CD8-positive, alpha-beta memory T cell (primary cell): ENCODE measurements at regions not wholly inside any gene's neighbourhood (a gene's known extent, or its start where the extent isn't known, plus 50 kb on each side); places are given as distances from the start of the nearest gene placed in this dataset.

ENCODE experiments used
- CTCF ChIA-PET: fragments of 350-600 bp; sonication (Branson Sonifier 250); formaldehyde crosslinking; loops from one replicate; lab custom pipeline; 2021; ENCODE audit warnings: antibody characterized with exemption; lab: Charles Lee
- POLR2A ChIA-PET: fragments of 350-600 bp; sonication (Branson Sonifier 250); formaldehyde crosslinking; loops from one replicate; lab custom pipeline; 2021; ENCODE audit warnings: antibody characterized with exemption; lab: Charles Lee
- DNase-seq, 5 donors: peaks; one replicate each; pipeline versions ENCODE4 v3.0.0 to v3.0.0-alpha.2; 2020 to 2022; ENCODE audit warnings: mixed read lengths in 1 of 5
- H3K27ac ChIP-seq: one replicate; pipeline ENCODE4 v1.7.0; 2013; ENCODE audit warnings: low read depth, mild to moderate bottlenecking, low read length, moderate library complexity
- H3K27me3 ChIP-seq: 2 replicates; pipeline ENCODE4 v1.7.0; 2013; ENCODE audit warnings: low read length, mild to moderate bottlenecking; ENCODE audit not compliant: insufficient read depth, poor library complexity, severe bottlenecking
- H3K36me3 ChIP-seq: 2 replicates; pipeline ENCODE4 v1.7.0; 2013; ENCODE audit warnings: mild to moderate bottlenecking, low read length, moderate library complexity; ENCODE audit not compliant: insufficient read depth
- H3K4me1 ChIP-seq: 2 replicates; pipeline ENCODE4 v1.7.0; 2013; ENCODE audit warnings: mild to moderate bottlenecking, low read length, moderate library complexity; ENCODE audit not compliant: insufficient read depth
- H3K4me3 ChIP-seq: 2 replicates; pipeline ENCODE4 v1.7.0; 2013; ENCODE audit warnings: mild to moderate bottlenecking, low read length
- H3K9me3 ChIP-seq: 2 replicates; pipeline ENCODE4 v1.7.0; 2013; ENCODE audit warnings: mild to moderate bottlenecking, low read length
- H3K27ac Mint-ChIP-seq, 8 donors: one replicate each; pipeline ENCODE4 v1.8.0; 2020 to 2021; ENCODE audit warnings: mixed read lengths in 8 of 8, mild to moderate bottlenecking in 6 of 8, inconsistent platforms in 3 of 8, moderate library complexity in 3 of 8
- H3K27me3 Mint-ChIP-seq, 2 donors: one replicate each; pipeline ENCODE4 v1.8.0; 2020 to 2021; ENCODE audit warnings: mixed read lengths in 2 of 2, mild to moderate bottlenecking in 1 of 2, moderate library complexity in 1 of 2
- H3K36me3 Mint-ChIP-seq, 3 donors: one replicate each; pipeline ENCODE4 v1.8.0; 2020 to 2021; ENCODE audit warnings: mixed read lengths in 3 of 3, inconsistent platforms in 1 of 3, mild to moderate bottlenecking in 1 of 3
- H3K4me1 Mint-ChIP-seq, 3 donors: one replicate each; pipeline ENCODE4 v1.8.0; 2020 to 2021; ENCODE audit warnings: mixed read lengths in 3 of 3, inconsistent platforms in 1 of 3, mild to moderate bottlenecking in 1 of 3
- H3K4me3 Mint-ChIP-seq, 7 donors: one replicate each; pipeline ENCODE4 v1.8.0; 2020 to 2021; ENCODE audit warnings: mixed read lengths in 7 of 7, mild to moderate bottlenecking in 6 of 7, moderate library complexity in 4 of 7, inconsistent platforms in 2 of 7
- H3K9me3 Mint-ChIP-seq, 5 donors: one replicate each; pipeline ENCODE4 v1.8.0; 2020 to 2022; ENCODE audit warnings: mixed read lengths in 5 of 5, mild to moderate bottlenecking in 3 of 5, moderate library complexity in 2 of 5, inconsistent platforms in 1 of 5

DNA sequence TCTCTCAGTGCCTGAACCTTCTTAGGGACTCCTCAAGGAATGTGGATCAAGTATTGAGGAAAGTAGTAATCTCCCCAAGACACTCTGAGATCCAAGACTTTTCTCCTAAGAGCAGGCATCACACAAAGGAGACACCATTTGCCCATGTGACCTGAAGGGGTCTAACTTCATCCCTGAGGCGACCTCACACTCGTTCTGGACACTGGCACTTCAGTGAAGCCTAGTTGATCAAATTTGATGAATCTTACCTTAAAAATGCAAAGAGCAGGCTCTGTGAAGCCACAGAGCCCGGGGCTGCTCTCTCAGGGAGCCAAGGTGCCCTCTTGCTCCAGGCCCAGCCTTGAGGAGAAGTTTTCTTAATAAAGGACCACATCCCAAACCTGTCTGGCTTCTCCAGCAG lies 64.3 kb downstream of the SCN11A start:
- no peak for DNase-seq
- Histone ChIP-seq H3K27ac (no peak overlapping the region), H3K4me3 (no peak overlapping the region), H3K36me3 (no peaks in the 10 kb centered on the region), H3K4me1 (no peaks in the 10 kb centered on the region), H3K27me3 (peaks cover 4% of the 10 kb centered on the region), H3K9me3 (no peaks in the 10 kb centered on the region)
- Mint-ChIP-seq H3K4me1 (no peaks in the 10 kb centered on the region), H3K4me3 (no peak overlapping the region), H3K27me3 (peaks cover 4 to 41% of the 10 kb centered on the region in 2 donors), H3K27ac (no peak overlapping the region), H3K36me3 (no peaks in the 10 kb centered on the region), H3K9me3 (no peaks in the 10 kb centered on the region)
- POLR2A ChIA-PET: no interaction called here
- CTCF ChIA-PET: no interaction called here

GRCh38 chr3:38986901-38987300 lies 64.8 kb downstream of the SCN11A start:
- H3K9me3 ChIP-seq: no peaks in the 10 kb centered on the region
- no peaks in the 10 kb centered on the region for H3K4me1 ChIP-seq
- CTCF ChIA-PET: no interaction called here
- no peak overlapping the region for H3K4me3 ChIP-seq
- H3K4me3 Mint-ChIP-seq: no peak overlapping the region
- no peaks in the 10 kb centered on the region for H3K36me3 ChIP-seq
- H3K27ac ChIP-seq: no peak overlapping the region
- DNase-seq: no peak
- POLR2A ChIA-PET: no interaction called here
- H3K9me3 Mint-ChIP-seq: no peaks in the 10 kb centered on the region
- no peak overlapping the region for H3K27ac Mint-ChIP-seq
- H3K27me3 Mint-ChIP-seq: peaks cover 4 to 35% of the 10 kb centered on the region in 2 donors
- H3K4me1 Mint-ChIP-seq: no peaks in the 10 kb centered on the region
- H3K36me3 Mint-ChIP-seq: no peaks in the 10 kb centered on the region
- H3K27me3 ChIP-seq: peaks cover 4% of the 10 kb centered on the region

DNA sequence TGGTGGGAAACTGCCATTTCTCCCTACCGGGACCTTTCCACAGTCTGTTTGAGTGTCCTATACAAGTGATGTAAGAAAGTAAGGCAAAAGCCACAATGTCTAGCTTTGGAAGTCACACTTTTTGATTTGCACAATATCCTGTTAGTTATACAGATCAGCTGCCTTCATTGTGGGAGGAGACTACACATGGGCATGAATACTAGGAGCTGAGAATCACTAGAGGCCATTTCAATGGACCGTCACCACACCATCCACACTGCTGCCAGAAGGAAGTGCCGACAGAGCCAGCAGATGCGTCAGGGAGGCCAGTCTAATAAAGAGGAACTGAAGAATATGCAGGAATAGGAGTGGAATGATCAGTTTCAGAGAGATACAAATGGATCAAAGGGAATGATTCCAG lies 65.8 kb downstream of the SCN11A start:
- ChIA-PET POLR2A (no interaction called here), CTCF (interaction anchor here (1.5 kb wide), 1 partner anchor 14 kb away, joined by 5 read pairs; no protein-coding TSS in a partner anchor)
- Histone ChIP-seq H3K9me3 (no peaks in the 10 kb centered on the region), H3K27me3 (peaks cover 4% of the 10 kb centered on the region), H3K36me3 (no peaks in the 10 kb centered on the region), H3K27ac (no peak overlapping the region), H3K4me1 (no peaks in the 10 kb centered on the region), H3K4me3 (no peak overlapping the region)
- Mint-ChIP-seq H3K4me1 (no peaks in the 10 kb centered on the region), H3K27ac (no peak overlapping the region), H3K36me3 (no peaks in the 10 kb centered on the region), H3K27me3 (peaks cover 1 to 33% of the 10 kb centered on the region in 2 donors), H3K9me3 (no peaks in the 10 kb centered on the region), H3K4me3 (no peak overlapping the region)
- no peak for DNase-seq

- no peak overlapping the region for H3K4me3 Mint-ChIP-seq
- H3K4me1 Mint-ChIP-seq: no peaks in the 10 kb centered on the region
- no peaks in the 10 kb centered on the region for H3K9me3 Mint-ChIP-seq
- Histone ChIP-seq H3K36me3 (no peaks in the 10 kb centered on the region), H3K9me3 (no peaks in the 10 kb centered on the region), H3K27me3 (peaks cover 4% of the 10 kb centered on the region), H3K4me1 (no peaks in the 10 kb centered on the region), H3K4me3 (no peak overlapping the region), H3K27ac (no peak overlapping the region)
- no peaks in the 10 kb centered on the region for H3K36me3 Mint-ChIP-seq
- DNase-seq: no peak
- CTCF ChIA-PET: interaction anchor here (1.5 kb wide), 1 partner anchor 14 kb away, joined by 5 read pairs; no protein-coding TSS in a partner anchor
- POLR2A ChIA-PET: no interaction called here
- peaks cover 1 to 34% of the 10 kb centered on the region in 2 donors for H3K27me3 Mint-ChIP-seq
- no peak overlapping the region for H3K27ac Mint-ChIP-seq
Measured at GRCh38 chr3:38985581-38985980, 66.2 kb downstream of the SCN11A start.

DNA sequence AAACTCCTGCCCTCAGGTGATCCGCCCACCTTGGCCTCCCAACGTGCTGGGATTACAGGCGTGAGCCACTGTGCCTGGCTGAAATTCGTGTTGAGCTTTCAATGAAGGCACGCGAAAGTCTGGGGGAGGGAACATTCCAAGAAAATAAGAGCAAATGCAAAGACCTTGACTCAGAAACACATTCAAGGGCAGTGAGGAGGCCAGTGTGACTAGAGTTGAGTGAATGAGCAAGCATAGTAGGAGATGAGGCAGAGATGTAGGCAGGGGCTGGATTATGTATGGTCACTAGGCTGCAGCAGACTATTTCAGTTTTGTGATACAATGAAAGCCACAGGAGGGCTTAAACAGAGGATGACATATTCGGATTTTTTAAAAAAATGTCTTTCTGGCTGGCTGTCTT lies 67.0 kb downstream of the SCN11A start:
- Mint-ChIP-seq H3K9me3 (no peaks in the 10 kb centered on the region), H3K27me3 (peaks cover 0 to 31% of the 10 kb centered on the region in 2 donors), H3K4me1 (no peaks in the 10 kb centered on the region), H3K36me3 (no peaks in the 10 kb centered on the region), H3K27ac (no peak overlapping the region), H3K4me3 (no peak overlapping the region)
- H3K27me3 ChIP-seq: peaks cover 4% of the 10 kb centered on the region
- no peak for DNase-seq
- H3K27ac ChIP-seq: no peak overlapping the region
- H3K4me1 ChIP-seq: no peaks in the 10 kb centered on the region
- H3K36me3 ChIP-seq: no peaks in the 10 kb centered on the region
- CTCF ChIA-PET: no interaction called here
- no peak overlapping the region for H3K4me3 ChIP-seq
- POLR2A ChIA-PET: no interaction called here
- H3K9me3 ChIP-seq: no peaks in the 10 kb centered on the region

DNA sequence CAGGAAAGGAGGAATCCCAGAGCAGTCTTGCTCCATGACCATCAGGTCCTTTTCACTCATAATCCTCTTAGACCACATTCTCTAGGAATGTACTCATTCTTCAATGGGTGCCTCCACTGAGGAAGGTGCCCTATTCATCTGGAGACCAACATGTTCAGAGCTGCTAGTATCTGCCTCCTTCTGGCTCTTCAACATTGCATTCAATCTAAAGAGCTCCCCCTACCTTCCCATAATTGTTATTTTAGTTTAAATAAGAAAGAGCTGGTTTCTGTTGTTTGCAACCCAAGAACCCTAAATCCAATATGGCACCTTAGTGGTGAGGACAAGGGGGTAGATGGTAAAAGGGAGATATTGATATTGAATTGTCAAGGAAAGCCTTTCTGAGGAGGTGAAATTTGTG lies 67.6 kb downstream of the SCN11A start:
- Histone ChIP-seq H3K9me3 (no peaks in the 10 kb centered on the region), H3K36me3 (no peaks in the 10 kb centered on the region), H3K27me3 (no peaks in the 10 kb centered on the region), H3K4me3 (no peak overlapping the region), H3K4me1 (no peaks in the 10 kb centered on the region), H3K27ac (no peak overlapping the region)
- ChIA-PET POLR2A (no interaction called here), CTCF (interaction anchor here (1.5 kb wide), 1 partner anchor 16 kb away, joined by 5 read pairs; no protein-coding TSS in a partner anchor)
- Mint-ChIP-seq H3K9me3 (no peaks in the 10 kb centered on the region), H3K27ac (no peak overlapping the region), H3K27me3 (peaks cover 0 to 31% of the 10 kb centered on the region in 2 donors), H3K4me3 (no peak overlapping the region), H3K36me3 (no peaks in the 10 kb centered on the region), H3K4me1 (no peaks in the 10 kb centered on the region)
- no peak for DNase-seq

GRCh38 chr3:38980938-38981337 lies 70.8 kb downstream of the SCN11A start:
- Mint-ChIP-seq H3K27me3 (peaks cover 3 to 22% of the 10 kb centered on the region in 2 donors), H3K36me3 (no peaks in the 10 kb centered on the region), H3K27ac (no peak overlapping the region), H3K4me3 (no peak overlapping the region), H3K4me1 (no peaks in the 10 kb centered on the region), H3K9me3 (no peaks in the 10 kb centered on the region)
- ChIA-PET POLR2A (no interaction called here), CTCF (no interaction called here)
- no peaks in the 10 kb centered on the region for H3K36me3 ChIP-seq
- no peak for DNase-seq
- H3K9me3 ChIP-seq: no peaks in the 10 kb centered on the region
- no peaks in the 10 kb centered on the region for H3K27me3 ChIP-seq
- H3K4me1 ChIP-seq: no peaks in the 10 kb centered on the region
- no peak overlapping the region for H3K4me3 ChIP-seq
- no peak overlapping the region for H3K27ac ChIP-seq

DNA sequence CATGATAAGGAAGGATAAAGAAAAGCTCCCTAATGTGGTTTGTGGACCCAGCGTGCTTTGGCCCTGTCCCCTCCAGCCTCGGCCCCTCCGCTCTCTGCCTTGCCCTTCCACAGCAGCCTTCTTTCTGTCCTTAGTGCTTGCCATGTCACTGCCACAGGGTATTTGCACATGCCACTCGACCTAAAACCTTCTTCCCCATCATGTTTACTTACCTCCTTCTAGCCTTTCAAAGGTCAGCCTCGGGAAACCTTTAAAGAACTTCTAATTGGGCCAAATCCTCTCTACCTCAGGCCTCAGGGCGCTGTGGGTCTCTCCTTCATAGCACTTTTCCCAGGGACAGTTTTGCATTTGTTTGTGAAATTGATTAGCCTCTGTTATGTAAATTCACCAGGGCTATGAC lies 73.0 kb downstream of the SCN11A start:
- Mint-ChIP-seq H3K27me3 (peaks cover 3 to 18% of the 10 kb centered on the region in 2 donors), H3K4me3 (no peak overlapping the region), H3K4me1 (no peaks in the 10 kb centered on the region), H3K9me3 (no peaks in the 10 kb centered on the region), H3K36me3 (no peaks in the 10 kb centered on the region), H3K27ac (no peak overlapping the region)
- H3K4me1 ChIP-seq: no peaks in the 10 kb centered on the region
- no peak overlapping the region for H3K4me3 ChIP-seq
- H3K27ac ChIP-seq: no peak overlapping the region
- POLR2A ChIA-PET: no interaction called here
- no peaks in the 10 kb centered on the region for H3K9me3 ChIP-seq
- H3K36me3 ChIP-seq: no peaks in the 10 kb centered on the region
- no peak for DNase-seq
- CTCF ChIA-PET: interaction anchor here (1.0 kb wide), 1 partner anchor 16 kb away, joined by 3 read pairs; no protein-coding TSS in a partner anchor
- no peaks in the 10 kb centered on the region for H3K27me3 ChIP-seq
